GM13977 (cell line): ENCODE measurements at regions not wholly inside any gene's neighbourhood (a gene's known extent, or its start where the extent isn't known, plus 50 kb on each side); places are given as distances from the start of the nearest gene placed in this dataset.

Source experiments
- DNase-seq: peaks from one replicate; pipeline ENCODE4 v3.0.0; 2012; ENCODE audit warnings: low spot score
- CTCF ChIP-seq: IDR thresholded peaks from 2 replicates; pipeline ENCODE4 v1.5.1; 2012; ENCODE audit warnings: mild to moderate bottlenecking, control low read depth; ENCODE audit not compliant: insufficient read depth; ENCODE audit errors: extremely low read depth, missing control alignments
- in situ Hi-C: fragments of 300-500 bp; cut with MboI; formaldehyde crosslinking; loops from one replicate; pipeline ENCODE4 v1.12.0; 2022; ENCODE audit warnings: low sequenced_read_pairs, low pct_unique_long_range_greater_than_20kb, mixed read lengths, inconsistent platforms; ENCODE audit not compliant: unreplicated experiment

GRCh38 chr5:3962113-3962512 is 366.5 kb downstream of the IRX1 start:
- DNase-seq, result no peak
- in situ Hi-C loops, result no loop called here
- no peak for TF ChIP-seq CTCF

- no peak for TF ChIP-seq CTCF
- in situ Hi-C loops, result no loop called here
- DNase-seq, result no peak
Observed at GRCh38 chr5:3963652-3964051, 368.0 kb downstream of the IRX1 start.

- TF ChIP-seq CTCF, result no peak
- in situ Hi-C loops, result no loop called here
- DNase-seq, result no peak
Observed at GRCh38 chr5:3980156-3980555, 384.5 kb downstream of the IRX1 start.

- no peak for TF ChIP-seq CTCF
- in situ Hi-C loops, result no loop called here
- no peak for DNase-seq
Observed at GRCh38 chr5:3987867-3988266, 392.2 kb downstream of the IRX1 start.

GRCh38 chr5:3993856-3994473 is 398.3 kb downstream of the IRX1 start:
- in situ Hi-C loops, result no loop called here
- TF ChIP-seq CTCF, result no peak
- no peak for DNase-seq

- no peak for TF ChIP-seq CTCF
- no peak for DNase-seq
- in situ Hi-C loops, result no loop called here
Observed at GRCh38 chr5:3994628-3995027, 399.0 kb downstream of the IRX1 start.
